ENCODE measurements at regions not wholly inside any gene's neighbourhood (a gene's known extent, or its start where the extent isn't known, plus 50 kb on each side); places are given as distances from the start of the nearest gene placed in this dataset.
"Not testable (repeated sequence)": the region's sequence is repeated elsewhere in the genome, so short reads cannot be mapped to it uniquely, and the experiment has no call there.

DNA sequence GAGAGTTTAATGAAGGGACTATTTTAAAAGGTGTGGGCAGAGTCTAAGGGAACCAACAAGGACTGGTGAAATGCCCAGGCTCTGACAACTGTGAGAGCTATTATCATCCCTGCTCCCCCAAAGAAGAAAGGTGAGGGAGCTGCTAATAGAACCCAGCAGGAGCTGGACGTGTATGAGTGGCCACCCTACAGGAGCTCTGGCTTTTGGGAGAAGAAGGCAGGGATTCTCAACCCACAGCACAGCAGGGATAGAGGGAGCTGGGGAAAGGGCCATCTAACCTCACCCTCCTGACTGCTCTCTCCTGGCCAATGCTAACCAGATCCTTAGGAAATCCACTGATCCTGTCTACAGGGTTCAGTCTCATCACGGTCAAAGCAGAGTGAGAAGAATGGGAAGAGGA is 57.1 kb downstream of the GRIN2B start:
- DNase-seq (ENCODE audit: low read depth), result no peak

- no peak for DNase-seq (ENCODE audit: low read depth)
Measured at GRCh38 chr12:13918897-13919296, 62.5 kb downstream of the GRIN2B start.

GRCh38 chr12:13915096-13915495 is 66.3 kb downstream of the GRIN2B start:
- DNase-seq (ENCODE audit: low read depth), result no peak

GRCh38 chr12:13913371-13913770 is 68.0 kb downstream of the GRIN2B start:
- DNase-seq (ENCODE audit: low read depth), result no peak

- no peak for DNase-seq (ENCODE audit: low read depth)
Measured at GRCh38 chr12:13911756-13912554, 69.4 kb downstream of the GRIN2B start.

DNA sequence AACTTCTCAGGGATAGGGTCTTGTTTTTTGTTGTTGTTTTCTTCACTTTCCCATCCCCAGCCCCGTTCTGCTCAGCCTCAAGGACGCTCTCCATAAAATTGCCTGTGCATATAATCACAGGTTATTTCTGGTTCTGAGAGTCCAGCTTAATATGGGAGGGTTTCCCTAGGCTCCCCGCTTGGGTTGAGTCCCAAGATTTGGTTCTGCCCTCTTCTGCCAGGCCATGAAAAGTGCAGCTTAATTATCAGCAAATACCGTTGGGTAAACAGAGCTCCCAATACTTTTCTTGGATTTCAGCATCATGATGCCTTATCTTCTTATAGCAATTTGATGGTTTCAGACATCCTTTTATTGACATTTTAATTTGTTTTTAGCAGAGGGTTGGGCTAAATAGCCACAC is 75.6 kb downstream of the GRIN2B start:
- no peak for DNase-seq (ENCODE audit: low read depth)

GRCh38 chr12:13900718-13901117 is 80.7 kb downstream of the GRIN2B start:
- no peak for DNase-seq (ENCODE audit: low read depth)

- DNase-seq (ENCODE audit: low read depth), result not testable (repeated sequence)
Measured at GRCh38 chr12:13898387-13898786, 83.0 kb downstream of the GRIN2B start.

DNA sequence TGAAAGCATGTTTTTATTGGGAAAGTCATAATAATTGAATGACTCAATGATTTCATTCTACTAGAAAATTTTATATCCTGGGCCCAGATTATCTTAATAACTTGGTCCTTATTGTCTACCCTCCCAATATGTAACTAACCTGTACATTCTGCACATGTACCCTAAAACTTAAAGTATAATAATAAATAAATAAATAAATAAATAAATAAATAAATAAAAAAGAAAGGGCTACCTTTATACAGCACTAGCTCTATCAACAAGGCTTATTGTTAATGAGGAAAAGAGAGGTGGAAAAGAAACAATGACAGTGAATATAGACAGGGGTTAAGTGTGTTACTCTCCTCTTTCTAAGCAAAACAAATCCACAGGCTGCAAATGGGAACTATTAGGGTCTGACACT is 83.6 kb downstream of the GRIN2B start:
- no peak for DNase-seq (ENCODE audit: low read depth)

GRCh38 chr12:13896063-13896626 is 85.3 kb downstream of the GRIN2B start:
- no peak for DNase-seq (ENCODE audit: low read depth)

DNA sequence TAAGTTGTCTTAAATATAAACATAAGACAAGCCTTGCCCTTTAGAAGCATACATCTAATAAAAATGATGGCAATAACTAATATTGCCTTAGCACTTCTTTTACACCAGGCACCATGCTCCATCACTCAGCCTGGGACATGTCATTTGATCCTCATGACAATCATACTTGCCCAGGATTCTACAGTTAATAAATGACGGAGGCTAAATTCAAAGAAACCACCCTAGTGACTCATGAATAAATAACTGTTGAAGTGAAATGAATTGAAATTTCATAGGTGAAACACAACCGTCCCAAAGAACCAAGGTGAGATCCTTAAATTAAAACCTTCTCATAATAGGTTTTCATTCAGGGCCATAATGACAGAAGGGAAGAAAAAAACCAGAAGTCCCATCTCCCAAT is 89.5 kb downstream of the GRIN2B start:
- no peak for DNase-seq (ENCODE audit: low read depth)

DNA sequence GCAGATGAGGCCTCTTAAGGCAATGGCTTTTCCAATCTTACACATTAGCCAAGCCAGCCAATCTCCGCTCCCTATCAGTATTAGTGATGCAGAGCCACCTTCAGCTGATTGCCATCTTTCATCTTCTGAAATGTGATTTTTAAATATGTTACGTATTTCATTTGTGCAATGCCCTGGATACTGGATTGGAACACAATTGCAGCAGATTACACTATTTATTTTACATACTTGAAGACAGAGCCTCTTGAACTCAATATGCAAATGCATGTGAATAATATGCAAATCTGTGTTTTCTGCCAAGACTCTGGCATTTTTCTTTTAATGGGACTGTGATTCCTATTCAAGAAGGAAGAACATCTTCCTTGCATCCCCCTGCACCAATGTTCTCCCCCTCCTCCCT is 90.5 kb downstream of the GRIN2B start:
- no peak for DNase-seq (ENCODE audit: low read depth)

- DNase-seq (ENCODE audit: low read depth), result no peak
Measured at GRCh38 chr12:13887779-13888388, 93.5 kb downstream of the GRIN2B start.

GRCh38 chr12:13882176-13882575 is 99.2 kb downstream of the GRIN2B start:
- DNase-seq (ENCODE audit: low read depth), result no peak

DNA sequence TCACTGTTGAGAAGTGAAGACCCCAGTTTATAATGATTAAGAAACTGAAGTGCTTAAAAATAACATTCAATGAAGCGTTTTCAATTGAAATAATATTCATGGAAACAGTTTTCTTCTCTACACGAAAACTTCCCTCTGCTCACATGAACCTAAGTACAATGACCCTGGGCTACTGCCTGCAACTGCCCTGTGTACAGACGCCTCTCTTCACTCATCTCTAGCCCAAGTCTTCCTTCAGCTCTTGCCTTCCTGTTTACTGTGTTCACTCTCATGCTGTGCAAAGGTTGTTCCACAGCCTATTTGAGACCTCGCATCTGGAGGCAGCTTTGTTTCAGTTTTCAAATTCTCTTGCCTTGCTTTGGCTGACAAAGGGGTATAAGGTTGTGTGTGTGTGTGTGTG is 100.8 kb downstream of the GRIN2B start:
- DNase-seq (ENCODE audit: low read depth), result no peak

GRCh38 chr12:13875744-13876143 is 105.7 kb downstream of the GRIN2B start:
- no peak for DNase-seq (ENCODE audit: low read depth)

- no peak for DNase-seq (ENCODE audit: low read depth)
Measured at GRCh38 chr12:13870255-13870654, 111.1 kb downstream of the GRIN2B start.

DNA sequence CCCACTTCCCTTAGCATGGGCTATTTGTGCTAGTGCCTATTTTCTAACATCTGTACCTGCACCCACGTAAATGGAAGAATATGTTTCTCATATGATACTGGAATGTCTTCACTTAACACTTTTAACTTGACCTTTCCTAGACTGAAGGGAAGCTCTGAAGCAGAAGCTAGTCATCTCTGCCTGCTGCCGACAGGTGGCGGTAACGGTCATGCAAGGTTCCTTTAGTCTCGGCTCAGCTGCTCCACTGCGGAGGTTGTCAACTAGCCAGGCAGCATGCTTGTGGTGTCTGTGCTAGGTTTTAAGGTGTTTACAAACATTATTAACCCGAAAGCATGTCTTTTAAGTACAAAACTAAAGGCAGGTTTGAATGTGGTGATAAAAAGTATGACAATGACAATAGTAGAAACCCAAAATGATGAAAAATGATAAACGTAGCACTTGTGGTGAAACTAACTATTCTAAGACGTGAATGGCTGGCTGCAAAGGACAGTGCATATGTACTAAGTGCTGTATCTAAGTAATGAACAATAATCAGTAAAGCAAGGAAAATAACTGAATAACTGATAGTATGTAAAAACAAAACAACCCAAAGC is 117.2 kb downstream of the GRIN2B start:
- peak; percentile 61 for DNase-seq (ENCODE audit: low read depth)

DNA sequence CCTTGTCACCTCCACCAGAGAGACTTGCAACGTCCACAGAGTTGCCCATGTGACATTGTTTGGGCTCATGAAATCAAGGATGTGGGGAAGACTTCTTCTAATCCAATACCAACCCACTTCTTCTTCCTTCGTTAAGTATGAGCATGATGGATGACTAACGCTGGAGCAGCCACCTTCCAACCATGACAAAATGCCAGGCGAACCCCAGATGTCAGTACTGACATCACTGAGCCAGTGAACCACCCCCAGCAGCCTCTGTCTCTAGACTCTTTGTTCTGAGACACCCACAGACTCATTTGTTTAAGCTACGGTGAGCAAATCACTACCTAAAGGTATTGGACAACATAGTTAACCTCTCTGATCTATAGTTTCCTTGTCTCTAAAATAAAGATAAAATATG is 123.7 kb downstream of the GRIN2B start:
- no peak for DNase-seq (ENCODE audit: low read depth)

DNA sequence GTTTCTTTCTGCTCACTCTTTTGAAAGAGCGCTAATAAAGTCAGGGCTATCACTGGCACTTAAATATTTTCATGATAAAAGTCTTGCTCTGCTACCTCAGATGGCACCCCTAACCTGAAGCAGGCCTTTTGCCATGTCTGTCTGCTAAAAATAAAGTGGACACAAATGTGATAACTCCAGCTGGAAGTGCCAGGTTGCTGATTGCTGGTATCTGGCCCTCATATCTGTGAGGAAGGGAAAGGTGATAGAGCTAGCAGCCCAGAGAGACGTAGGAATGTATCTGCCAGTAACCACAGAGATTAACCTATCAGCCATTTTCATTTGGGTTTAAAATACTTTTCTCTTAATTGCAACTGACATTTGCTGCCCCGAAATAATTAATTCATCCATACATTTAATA is 127.9 kb downstream of the GRIN2B start:
- DNase-seq (ENCODE audit: low read depth), result no peak

DNA sequence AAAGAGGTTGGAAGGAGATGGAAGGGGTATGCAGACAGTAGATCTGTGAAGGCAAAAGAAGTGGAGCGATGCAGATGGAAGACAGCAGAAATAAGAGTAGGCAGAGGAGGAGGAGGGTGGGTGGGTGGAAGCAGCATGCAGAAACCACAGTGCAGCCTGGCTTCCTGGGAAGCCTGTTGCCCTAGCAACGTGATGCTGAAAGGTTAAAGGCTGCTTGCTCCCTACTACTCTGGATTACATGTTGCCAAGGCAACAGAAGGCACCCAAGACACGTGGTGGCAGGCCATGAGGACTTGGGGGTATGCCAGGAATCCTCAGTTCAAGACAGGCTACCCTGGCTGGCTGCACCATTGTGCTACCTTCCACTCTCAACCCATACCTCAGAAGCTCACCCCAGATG is 129.6 kb downstream of the GRIN2B start:
- no peak for DNase-seq (ENCODE audit: low read depth)

GRCh38 chr12:13849456-13849855 is 131.9 kb downstream of the GRIN2B start:
- no peak for DNase-seq (ENCODE audit: low read depth)

GRCh38 chr12:13843841-13844240 is 137.6 kb downstream of the GRIN2B start:
- no peak for DNase-seq (ENCODE audit: low read depth)
